Common myeloid progenitor, CD34-positive (primary cell): ENCODE measurements at regions not wholly inside any gene's neighbourhood (a gene's known extent, or its start where the extent isn't known, plus 50 kb on each side); places are given as distances from the start of the nearest gene placed in this dataset.

Experiments used
- CTCF ChIA-PET: fragments of 350-600 bp; sonication (Branson Sonifier 250); formaldehyde crosslinking; loops from one replicate; lab custom pipeline; 2021; ENCODE audit warnings: antibody characterized with exemption; lab: Charles Lee
- POLR2A ChIA-PET: fragments of 350-600 bp; sonication (Branson Sonifier 250); formaldehyde crosslinking; loops from one replicate; lab custom pipeline; 2021; ENCODE audit warnings: antibody characterized with exemption; lab: Charles Lee
- DNase-seq, 3 donors: peaks; one replicate each; pipeline versions ENCODE4 v3.0.0 to v3.0.0-alpha.2; 2013
- H3K27ac ChIP-seq, 2 experiments: 1 replicate in 1 of 2; 2 replicates in 1 of 2; pipeline ENCODE4 v1.7.0; 2013; ENCODE audit warnings: inconsistent platforms in 2 of 2, low read length in 2 of 2, mild to moderate bottlenecking in 2 of 2, low read depth in 1 of 2, moderate library complexity in 1 of 2; ENCODE audit not compliant: severe bottlenecking in 2 of 2, insufficient read depth in 1 of 2, poor library complexity in 1 of 2
- H3K27me3 ChIP-seq, 5 experiments: replicated peaks in 2 of 5; 1 replicate in 3 of 5; 2 replicates in 2 of 5; pipeline versions ENCODE4 v1.6.1 to v1.7.0; 2013; ENCODE audit warnings: low read length in 4 of 5, mild to moderate bottlenecking in 2 of 5, moderate library complexity in 2 of 5, inconsistent platforms in 1 of 5; ENCODE audit not compliant: insufficient read depth in 5 of 5, control insufficient read depth in 4 of 5
- H3K36me3 ChIP-seq, 4 experiments: 1 replicate in 2 of 4; 2 replicates in 2 of 4; pipeline versions ENCODE4 v1.6.1 to v1.7.0; 2013; ENCODE audit warnings: low read length in 3 of 4, control low read depth in 1 of 4, mild to moderate bottlenecking in 1 of 4; ENCODE audit not compliant: control insufficient read depth in 4 of 4, insufficient read depth in 4 of 4
- H3K4me1 ChIP-seq, 4 experiments: 1 replicate in 3 of 4; 2 replicates in 1 of 4; pipeline versions ENCODE4 v1.6.1 to v1.7.1; 2013; ENCODE audit warnings: low read length in 3 of 4, mild to moderate bottlenecking in 3 of 4, control low read depth in 1 of 4, inconsistent platforms in 1 of 4, moderate library complexity in 1 of 4; ENCODE audit not compliant: control insufficient read depth in 4 of 4, insufficient read depth in 4 of 4; ENCODE audit errors: control extremely low read depth in 1 of 4
- H3K4me3 ChIP-seq, 7 experiments: 1 replicate in 4 of 7; 2 replicates in 3 of 7; pipeline versions ENCODE4 v1.5.1 to v1.7.0; 2013; ENCODE audit warnings: mild to moderate bottlenecking in 7 of 7, low read length in 6 of 7, moderate library complexity in 6 of 7, inconsistent platforms in 2 of 7, low read depth in 2 of 7, control low read depth in 1 of 7; ENCODE audit not compliant: insufficient read depth in 4 of 7, control insufficient read depth in 1 of 7; ENCODE audit errors: extremely low read depth in 1 of 7
- H3K9me3 ChIP-seq, 5 experiments: 1 replicate in 4 of 5; 2 replicates in 1 of 5; pipeline versions ENCODE4 v1.6.1 to v1.7.1; 2013; ENCODE audit warnings: low read length in 4 of 5, mild to moderate bottlenecking in 2 of 5, inconsistent platforms in 1 of 5, low read depth in 1 of 5, moderate library complexity in 1 of 5; ENCODE audit not compliant: control insufficient read depth in 4 of 5, insufficient read depth in 2 of 5; ENCODE audit errors: control extremely low read depth in 1 of 5
- WGBS: methylation state at CpG from one replicate; pipeline ENCODE4 v1.1.5; 2013; ENCODE audit not compliant: insufficient coverage; 5-methylcytosine and 5-hydroxymethylcytosine counted together

DNA sequence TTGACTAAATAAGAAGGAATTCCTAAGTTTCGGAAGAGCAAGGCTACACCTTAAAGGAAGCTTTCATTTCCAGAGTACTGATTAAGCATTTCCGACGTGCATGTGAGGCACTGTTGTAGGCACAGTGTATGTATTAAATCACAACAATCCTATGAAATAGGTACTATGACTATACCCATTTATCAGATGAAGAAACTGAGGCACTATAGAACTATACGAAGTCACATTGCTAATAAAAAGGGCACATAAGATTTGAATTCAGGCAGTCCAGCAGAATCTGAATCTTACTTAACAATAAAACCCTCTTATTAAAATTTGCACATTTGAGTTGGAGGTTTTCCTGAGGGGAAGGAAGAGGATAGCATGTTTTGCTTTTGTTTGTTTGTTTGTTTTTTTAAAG, 243.5 kb upstream of the FANCL start:
- H3K4me1 ChIP-seq = no peaks in the 10 kb centered on the region
- WGBS = 100% methylated on average over 1 of the region's 4 CpGs
- H3K36me3 ChIP-seq = no peaks in the 10 kb centered on the region
- no peaks in the 10 kb centered on the region for H3K27me3 ChIP-seq
- no peak overlapping the region for H3K27ac ChIP-seq
- H3K4me3 ChIP-seq = no peak overlapping the region
- ChIA-PET CTCF (no interaction called here), POLR2A (no interaction called here)
- peaks cover 1 to 5% (median 3%) of the 10 kb centered on the region in 5 experiments for H3K9me3 ChIP-seq
- no peak for DNase-seq

DNA sequence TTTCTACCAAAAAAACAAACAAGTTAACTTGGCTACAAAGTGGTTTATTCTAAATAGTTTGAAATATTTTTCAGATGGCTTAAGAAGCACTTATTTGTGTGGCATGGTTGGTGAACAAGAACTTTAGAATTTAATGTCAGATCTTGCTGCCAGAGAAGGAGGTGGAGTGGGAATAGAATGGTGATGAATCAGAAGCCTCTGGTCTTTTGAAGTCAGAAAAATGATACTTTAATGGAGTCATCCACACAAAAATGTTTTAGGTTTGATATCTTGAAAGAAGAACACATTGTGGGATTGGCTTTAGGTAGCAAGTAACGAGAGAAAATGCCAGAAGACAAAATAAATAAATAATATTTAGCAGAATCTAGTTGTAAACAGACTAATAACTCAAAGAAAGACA, 243.1 kb upstream of the FANCL start:
- H3K27me3 ChIP-seq = no peaks in the 10 kb centered on the region
- ChIA-PET CTCF (no interaction called here), POLR2A (no interaction called here)
- no peaks in the 10 kb centered on the region for H3K36me3 ChIP-seq
- H3K27ac ChIP-seq = no peak overlapping the region
- no peak overlapping the region for H3K4me3 ChIP-seq
- no CpG with 5 or more reads among the region's 1 CpG for WGBS
- no peaks in the 10 kb centered on the region for H3K4me1 ChIP-seq
- DNase-seq = no peak
- peaks cover 1 to 5% (median 3%) of the 10 kb centered on the region in 5 experiments for H3K9me3 ChIP-seq

DNA sequence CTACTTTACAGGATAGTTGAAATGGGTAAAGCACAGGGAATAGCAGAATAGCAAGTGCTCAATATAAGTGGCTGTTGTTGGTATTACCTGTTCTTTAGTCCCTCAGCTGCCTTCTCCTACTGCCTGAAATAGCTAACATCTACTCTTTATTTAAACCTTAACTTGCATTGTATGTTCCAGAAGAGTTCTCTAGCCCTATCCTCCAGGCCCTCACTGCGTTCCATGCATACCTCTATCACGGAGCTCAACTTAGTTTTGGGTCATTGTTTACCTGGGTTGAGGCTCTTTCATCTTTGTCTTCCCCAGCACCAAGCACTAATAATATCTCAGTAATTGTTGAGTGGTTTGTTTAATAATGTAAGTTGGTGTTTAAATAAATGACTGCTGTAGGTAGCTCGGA, 242.2 kb upstream of the FANCL start:
- H3K4me1 ChIP-seq = no peaks in the 10 kb centered on the region
- ChIA-PET POLR2A (no interaction called here), CTCF (no interaction called here)
- H3K27me3 ChIP-seq = no peaks in the 10 kb centered on the region
- DNase-seq = no peak
- WGBS = 100% methylated on average over 3 of the region's 3 CpGs
- H3K9me3 ChIP-seq = peaks cover 1 to 5% (median 3%) of the 10 kb centered on the region in 5 experiments
- no peak overlapping the region for H3K4me3 ChIP-seq
- no peak overlapping the region for H3K27ac ChIP-seq
- no peaks in the 10 kb centered on the region for H3K36me3 ChIP-seq

DNA sequence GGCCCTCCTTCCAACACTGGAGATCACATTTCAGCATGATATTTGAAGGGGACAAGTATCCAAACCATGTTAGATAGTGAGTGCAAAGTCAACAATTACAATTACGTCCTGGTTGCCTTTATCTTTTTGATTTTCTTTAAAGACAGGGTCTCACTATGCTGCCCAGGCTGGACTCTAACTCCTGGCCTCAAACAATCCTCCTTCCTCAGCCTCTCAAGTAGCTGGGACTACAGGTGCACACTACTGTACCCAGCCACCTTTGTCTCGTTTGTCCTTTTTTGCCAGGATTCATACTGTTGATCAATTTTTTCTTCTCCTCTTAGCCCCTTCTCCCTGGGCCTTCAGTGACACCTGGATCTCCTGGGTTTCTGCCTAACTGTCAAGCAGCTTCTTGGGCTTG, 240.5 kb upstream of the FANCL start:
- CTCF ChIA-PET = no interaction called here
- Histone ChIP-seq H3K4me3 (no peak overlapping the region), H3K36me3 (no peaks in the 10 kb centered on the region), H3K27me3 (no peaks in the 10 kb centered on the region), H3K27ac (no peak overlapping the region), H3K4me1 (no peaks in the 10 kb centered on the region), H3K9me3 (peaks cover 0 to 1% (median 0%) of the 10 kb centered on the region in 5 experiments)
- no peak for DNase-seq
- WGBS = 100% methylated on average over 2 of the region's 2 CpGs
- POLR2A ChIA-PET = no interaction called here

DNA sequence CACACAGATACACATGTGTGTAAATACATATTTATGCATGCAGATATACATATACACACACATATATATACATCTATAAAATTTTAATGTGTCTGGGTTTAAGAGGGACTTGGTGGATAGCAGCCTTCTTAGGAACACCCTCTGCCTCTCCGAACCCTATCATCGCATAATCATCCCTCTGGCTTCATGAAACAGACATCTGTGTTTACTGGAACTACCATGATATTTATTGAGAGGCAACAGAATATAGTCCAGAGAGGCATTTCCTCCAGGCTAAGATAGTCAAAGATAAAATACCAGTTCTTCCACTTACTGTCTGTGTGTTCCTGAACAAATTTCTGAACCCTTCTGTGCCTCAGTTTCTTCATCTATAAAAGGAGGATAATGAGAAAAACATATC, 239.0 kb upstream of the FANCL start:
- H3K9me3 ChIP-seq = no peaks in the 10 kb centered on the region
- 100% methylated on average over 2 of the region's 2 CpGs for WGBS
- ChIA-PET POLR2A (no interaction called here), CTCF (no interaction called here)
- no peak for DNase-seq
- no peaks in the 10 kb centered on the region for H3K27me3 ChIP-seq
- no peak overlapping the region for H3K4me3 ChIP-seq
- H3K36me3 ChIP-seq = no peaks in the 10 kb centered on the region
- no peak overlapping the region for H3K27ac ChIP-seq
- no peaks in the 10 kb centered on the region for H3K4me1 ChIP-seq

DNA sequence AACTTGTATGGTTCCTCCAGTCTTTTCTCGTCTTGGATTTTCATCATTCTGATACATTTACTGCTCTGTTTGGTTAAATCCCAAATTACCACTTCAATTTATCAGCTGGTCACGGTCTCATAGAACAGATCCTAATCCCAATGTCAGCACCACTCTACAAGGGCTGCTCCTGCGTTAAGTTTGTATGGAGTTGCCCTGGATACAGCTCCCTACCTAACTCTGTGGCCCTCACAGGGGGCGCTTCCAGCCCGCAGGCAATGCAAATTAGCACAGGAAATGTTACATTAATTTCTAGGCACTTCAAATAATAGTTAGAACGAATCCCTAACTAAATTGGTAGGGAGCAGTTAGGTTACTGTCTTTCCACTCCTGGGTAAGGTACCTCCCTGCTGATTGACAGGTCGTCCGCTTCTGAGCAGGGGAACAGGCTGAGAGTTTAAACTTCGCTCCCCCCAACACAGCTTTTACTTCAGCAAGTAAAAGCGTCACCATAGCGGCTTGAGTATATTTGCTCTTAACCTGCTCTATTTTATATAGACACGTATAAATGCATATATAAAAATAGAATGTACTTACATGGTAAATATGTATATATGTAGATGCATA, 238.5 kb upstream of the FANCL start:
- ChIA-PET POLR2A (no interaction called here), CTCF (interaction anchor here (0.6 to 0.7 kb wide), 2 partner anchors 13 to 328 kb away, joined by 3 to 6 read pairs; no protein-coding TSS in a partner anchor)
- Histone ChIP-seq H3K4me1 (no peaks in the 10 kb centered on the region), H3K36me3 (no peaks in the 10 kb centered on the region), H3K9me3 (no peaks in the 10 kb centered on the region), H3K4me3 (no peak overlapping the region), H3K27ac (no peak overlapping the region), H3K27me3 (no peaks in the 10 kb centered on the region)
- over 99% methylated on average over 8 of the region's 12 CpGs for WGBS
- DNase-seq = no peak

DNA sequence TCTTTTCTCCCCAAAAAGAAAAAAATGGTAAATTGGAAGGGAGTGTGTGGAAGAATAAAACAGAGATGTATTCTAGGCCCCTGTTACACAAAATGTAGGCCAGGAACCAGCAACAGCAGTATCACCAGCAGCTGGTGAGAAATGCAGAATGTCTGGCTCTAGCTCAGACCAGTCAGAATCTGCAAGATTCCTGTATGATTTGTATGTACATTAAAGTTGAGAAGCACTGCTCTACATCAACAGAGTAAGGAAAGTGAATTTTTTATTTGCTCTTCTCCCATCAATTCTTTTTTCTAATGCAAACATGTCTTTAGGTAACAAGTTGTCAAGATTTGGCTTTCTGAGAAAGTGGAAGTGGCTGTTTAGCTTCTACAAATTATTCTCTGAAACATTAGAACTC, 235.4 kb upstream of the FANCL start:
- Histone ChIP-seq H3K36me3 (no peaks in the 10 kb centered on the region), H3K4me1 (no peaks in the 10 kb centered on the region), H3K9me3 (no peaks in the 10 kb centered on the region), H3K27me3 (no peaks in the 10 kb centered on the region), H3K27ac (no peak overlapping the region), H3K4me3 (no peak overlapping the region)
- DNase-seq = no peak
- POLR2A ChIA-PET = no interaction called here
- CTCF ChIA-PET = no interaction called here
